ENCODE measurements at regions not wholly inside any gene's neighbourhood (a gene's known extent, or its start where the extent isn't known, plus 50 kb on each side); places are given as distances from the start of the nearest gene placed in this dataset.

DNA sequence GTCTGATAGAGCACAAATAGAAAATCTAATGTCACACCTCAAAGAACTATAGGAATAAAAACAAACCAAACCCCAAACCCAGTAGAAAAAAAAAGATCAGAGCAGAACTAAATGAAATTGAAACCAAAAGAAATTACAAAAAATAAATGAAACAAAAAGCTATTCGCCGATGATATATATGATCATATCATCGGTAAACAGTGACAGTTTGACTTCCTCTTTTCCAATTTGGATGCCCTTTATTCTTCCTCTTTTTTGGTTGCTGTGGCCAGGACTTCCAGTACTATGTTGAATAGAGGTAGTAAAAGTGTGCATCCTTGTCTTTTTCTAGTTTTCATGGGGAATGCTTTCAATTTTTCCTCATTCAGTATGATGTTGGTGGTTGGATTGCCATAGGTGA lies 215.3 kb upstream of the AR start:
- intact Hi-C loops (cut with DNase I, micrococcal nuclease), result no loop called here
- no peak overlapping the region for H3K27ac ChIP-seq (ENCODE audit: low read depth in 1 of 2, low read length in 2 of 2)

DNA sequence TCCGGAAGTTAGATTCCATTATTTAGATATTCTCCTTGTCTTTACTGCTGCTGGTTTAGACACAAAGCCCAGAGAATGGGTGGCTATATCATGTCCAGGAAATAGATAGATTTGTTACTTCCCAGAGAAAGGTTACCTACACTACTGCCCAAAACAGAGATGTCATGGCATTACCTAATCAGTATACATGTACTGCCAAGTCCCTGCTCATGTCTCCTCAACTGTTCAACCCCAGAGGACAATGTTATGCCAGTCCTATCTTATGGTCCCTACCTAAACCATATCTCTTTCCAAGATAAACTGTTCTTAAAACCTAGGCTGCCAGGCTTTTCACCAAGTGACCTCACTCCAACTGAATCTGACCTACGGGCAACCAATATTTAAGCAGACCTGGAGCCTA lies 209.5 kb upstream of the AR start:
- H3K27me3 Mint-ChIP-seq, result no peaks in the 10 kb centered on the region
- DNase-seq, result no peak
- TF ChIP-seq, protein P1, sequence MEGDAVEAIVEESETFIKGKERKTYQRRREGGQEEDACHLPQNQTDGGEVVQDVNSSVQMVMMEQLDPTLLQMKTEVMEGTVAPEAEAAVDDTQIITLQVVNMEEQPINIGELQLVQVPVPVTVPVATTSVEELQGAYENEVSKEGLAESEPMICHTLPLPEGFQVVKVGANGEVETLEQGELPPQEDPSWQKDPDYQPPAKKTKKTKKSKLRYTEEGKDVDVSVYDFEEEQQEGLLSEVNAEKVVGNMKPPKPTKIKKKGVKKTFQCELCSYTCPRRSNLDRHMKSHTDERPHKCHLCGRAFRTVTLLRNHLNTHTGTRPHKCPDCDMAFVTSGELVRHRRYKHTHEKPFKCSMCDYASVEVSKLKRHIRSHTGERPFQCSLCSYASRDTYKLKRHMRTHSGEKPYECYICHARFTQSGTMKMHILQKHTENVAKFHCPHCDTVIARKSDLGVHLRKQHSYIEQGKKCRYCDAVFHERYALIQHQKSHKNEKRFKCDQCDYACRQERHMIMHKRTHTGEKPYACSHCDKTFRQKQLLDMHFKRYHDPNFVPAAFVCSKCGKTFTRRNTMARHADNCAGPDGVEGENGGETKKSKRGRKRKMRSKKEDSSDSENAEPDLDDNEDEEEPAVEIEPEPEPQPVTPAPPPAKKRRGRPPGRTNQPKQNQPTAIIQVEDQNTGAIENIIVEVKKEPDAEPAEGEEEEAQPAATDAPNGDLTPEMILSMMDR (IDR thresholded peaks at IDR 0.05), result no peak
- POLR2A ChIA-PET, result no interaction called here
- H3K4me3 ChIP-seq (ENCODE audit: low read length), result no peak overlapping the region
- no peak overlapping the region for H3K4me3 Mint-ChIP-seq
- ATAC-seq (ENCODE audit: poor library complexity), result no peak
- no peaks in the 10 kb centered on the region for H3K9me3 ChIP-seq (ENCODE audit: control insufficient read depth in 1 of 2, insufficient read depth in 1 of 2, low read length in 2 of 2)
- H3K27ac Mint-ChIP-seq, result no peak overlapping the region
- no peaks in the 10 kb centered on the region for H3K4me1 ChIP-seq (ENCODE audit: insufficient read depth, low read length)
- no peaks in the 10 kb centered on the region for H3K36me3 Mint-ChIP-seq (ENCODE audit: low read depth)
- intact Hi-C loops (cut with DNase I, micrococcal nuclease), result no loop called here
- H3K27ac ChIP-seq (ENCODE audit: low read depth in 1 of 2, low read length in 2 of 2), result no peak overlapping the region
- H3K27me3 ChIP-seq (ENCODE audit: control insufficient read depth in 1 of 2, insufficient read depth in 2 of 2, low read length in 2 of 2), result no peaks in the 10 kb centered on the region
- CTCF ChIA-PET, result no interaction called here
- no peaks in the 10 kb centered on the region for H3K4me1 Mint-ChIP-seq (ENCODE audit: low read depth)
- H3K9me3 Mint-ChIP-seq, result no peaks in the 10 kb centered on the region
- H3K36me3 ChIP-seq (ENCODE audit: insufficient read depth, low read length), result no peaks in the 10 kb centered on the region

More for the DNA sequence above, 215.3 kb upstream of the AR start:
- no peaks in the 10 kb centered on the region for H3K36me3 Mint-ChIP-seq (ENCODE audit: low read depth)
- Histone ChIP-seq H3K27me3 (ENCODE audit: control insufficient read depth in 1 of 2, insufficient read depth in 2 of 2, low read length in 2 of 2) (no peaks in the 10 kb centered on the region), H3K36me3 (ENCODE audit: insufficient read depth, low read length) (no peaks in the 10 kb centered on the region), H3K4me1 (ENCODE audit: insufficient read depth, low read length) (no peaks in the 10 kb centered on the region), H3K9me3 (ENCODE audit: control insufficient read depth in 1 of 2, insufficient read depth in 1 of 2, low read length in 2 of 2) (peaks cover 0 to 5% of the 10 kb centered on the region in 2 experiments), H3K4me3 (ENCODE audit: low read length) (no peak overlapping the region)
- CTCF ChIA-PET, result no interaction called here
- TF ChIP-seq, protein P1 (IDR thresholded peaks at IDR 0.05), result no peak
- no peaks in the 10 kb centered on the region for H3K9me3 Mint-ChIP-seq
- DNase-seq (peak in 1 of 14 experiments; percentile 2), ATAC-seq (ENCODE audit: poor library complexity) (no peak)
- no peak overlapping the region for H3K27ac Mint-ChIP-seq
- POLR2A ChIA-PET, result no interaction called here
- H3K27me3 Mint-ChIP-seq, result no peaks in the 10 kb centered on the region
- no peaks in the 10 kb centered on the region for H3K4me1 Mint-ChIP-seq (ENCODE audit: low read depth)
- no peak overlapping the region for H3K4me3 Mint-ChIP-seq

DNA sequence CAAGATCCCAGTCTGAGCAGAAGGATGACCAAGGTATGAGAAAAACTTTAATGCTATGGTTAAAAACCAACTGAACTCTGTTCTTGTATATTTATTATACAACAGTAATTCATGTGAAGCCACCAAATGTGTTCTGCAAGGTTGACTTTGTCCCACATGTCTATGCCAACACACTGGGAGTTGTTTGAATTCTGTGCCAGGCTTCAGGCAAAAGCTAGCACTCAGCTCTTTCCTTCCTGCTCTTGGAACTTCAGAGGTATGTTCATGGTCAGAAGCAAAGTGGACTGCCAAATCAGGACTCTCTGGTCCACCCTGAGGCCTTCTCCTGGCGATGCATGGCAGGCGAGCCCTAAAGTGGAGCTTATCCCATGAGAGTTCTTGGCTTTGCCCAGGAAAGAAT lies 205.6 kb upstream of the AR start:
- ATAC-seq (ENCODE audit: poor library complexity) (no peak), DNase-seq (no peak)
- Histone ChIP-seq H3K36me3 (ENCODE audit: insufficient read depth, low read length) (no peaks in the 10 kb centered on the region), H3K27ac (ENCODE audit: low read depth in 1 of 2, low read length in 2 of 2) (no peak overlapping the region), H3K4me1 (ENCODE audit: insufficient read depth, low read length) (no peaks in the 10 kb centered on the region), H3K9me3 (ENCODE audit: control insufficient read depth in 1 of 2, insufficient read depth in 1 of 2, low read length in 2 of 2) (no peaks in the 10 kb centered on the region), H3K27me3 (ENCODE audit: control insufficient read depth in 1 of 2, insufficient read depth in 2 of 2, low read length in 2 of 2) (no peaks in the 10 kb centered on the region), H3K4me3 (ENCODE audit: low read length) (no peak overlapping the region)
- CTCF ChIA-PET, result no interaction called here
- Mint-ChIP-seq H3K27me3 (no peaks in the 10 kb centered on the region), H3K36me3 (ENCODE audit: low read depth) (no peaks in the 10 kb centered on the region), H3K9me3 (no peaks in the 10 kb centered on the region), H3K4me3 (no peak overlapping the region), H3K4me1 (ENCODE audit: low read depth) (no peaks in the 10 kb centered on the region), H3K27ac (no peak overlapping the region)
- intact Hi-C loops (cut with DNase I, micrococcal nuclease), result no loop called here
- TF ChIP-seq, protein P1 (IDR thresholded peaks at IDR 0.05), result no peak
- POLR2A ChIA-PET, result no interaction called here
